Fibroblast of lung (primary cell): ENCODE measurements at regions not wholly inside any gene's neighbourhood (a gene's known extent, or its start where the extent isn't known, plus 50 kb on each side); places are given as distances from the start of the nearest gene placed in this dataset.
A peak's percentile ranks its signal among the peaks of the same experiment; 100 is the strongest.

Experiments used
- DNase-seq, 2 donors: peaks; one replicate each; pipeline versions ENCODE4 v3.0.0 to v3.0.0-alpha.2; 2010; ENCODE audit warnings: low read depth in 2 of 2
- H2AFZ ChIP-seq: 2 replicates; pipeline ENCODE4 v1.5.1; 2012; ENCODE audit warnings: low read length, control low read depth, inconsistent platforms
- H3K27ac ChIP-seq: 2 replicates; pipeline ENCODE4 v1.5.1; 2011; ENCODE audit warnings: low read length, control low read depth; ENCODE audit not compliant: insufficient read depth
- H3K27me3 ChIP-seq: 2 replicates; pipeline ENCODE4 v1.5.1; 2011; ENCODE audit warnings: mild to moderate bottlenecking, low read length; ENCODE audit not compliant: control insufficient read depth, insufficient read depth
- H3K36me3 ChIP-seq: 2 replicates; pipeline ENCODE4 v1.5.1; 2011; ENCODE audit warnings: low read length; ENCODE audit not compliant: control insufficient read depth, insufficient read depth
- H3K4me1 ChIP-seq: 2 replicates; pipeline ENCODE4 v1.5.1; 2011; ENCODE audit warnings: low read length; ENCODE audit not compliant: control insufficient read depth, insufficient read depth; ENCODE audit errors: extremely low read depth
- H3K4me2 ChIP-seq: 2 replicates; pipeline ENCODE4 v1.5.1; 2011; ENCODE audit warnings: low read length, control low read depth; ENCODE audit not compliant: insufficient read depth; ENCODE audit errors: extremely low read depth
- H3K4me3 ChIP-seq, 4 experiments: fragments of 200-600 bp in 1 of 4; sonication (generic) in 1 of 4; replicated peaks in 1 of 4; 2 replicates each; pipeline ENCODE4 v1.5.1; 2011 to 2016; ENCODE audit warnings: low read length in 4 of 4, low read depth in 3 of 4, mild to moderate bottlenecking in 3 of 4, control low read depth in 2 of 4, inconsistent platforms in 1 of 4, mixed read lengths in 1 of 4; ENCODE audit not compliant: insufficient read depth in 1 of 4; ENCODE audit errors: control extremely low read depth in 1 of 4
- H3K79me2 ChIP-seq: 2 replicates; pipeline ENCODE4 v1.5.1; 2012; ENCODE audit warnings: mild to moderate bottlenecking, low read length, inconsistent platforms; ENCODE audit not compliant: control insufficient read depth, insufficient read depth
- H3K9ac ChIP-seq: 2 replicates; pipeline ENCODE4 v1.5.1; 2011; ENCODE audit warnings: mild to moderate bottlenecking, low read length, control low read depth; ENCODE audit not compliant: insufficient read depth
- H3K9me3 ChIP-seq: 2 replicates; pipeline ENCODE4 v1.5.1; 2012; ENCODE audit warnings: low read depth, low read length; ENCODE audit not compliant: control insufficient read depth, insufficient read depth
- H4K20me1 ChIP-seq: 2 replicates; pipeline ENCODE4 v1.5.1; 2011; ENCODE audit warnings: low read length; ENCODE audit not compliant: control insufficient read depth, insufficient read depth; ENCODE audit errors: extremely low read depth
- CTCF ChIP-seq, 2 donors: IDR thresholded peaks in 1 of 2; conservative IDR thresholded peaks in 1 of 2; 1 replicate in 1 of 2; 2 replicates in 1 of 2; pipeline ENCODE4 v1.5.1; 2011 to 2012; ENCODE audit warnings: low read length in 2 of 2, control low read depth in 1 of 2, inconsistent platforms in 1 of 2, low read depth in 1 of 2, mild to moderate bottlenecking in 1 of 2
- EZH2 ChIP-seq: IDR thresholded peaks from 2 replicates; pipeline ENCODE4 v1.5.1; 2012; ENCODE audit warnings: low read length, control low read depth, mild to moderate bottlenecking; ENCODE audit errors: missing control alignments

GRCh38 chrX:42097486-42097885 is 174.1 kb upstream of the CASK start:
- no peaks in the 10 kb centered on the region for H3K4me1 ChIP-seq
- H3K36me3 ChIP-seq = no peaks in the 10 kb centered on the region
- no peaks in the 10 kb centered on the region for H3K27me3 ChIP-seq
- H3K4me2 ChIP-seq = no peak overlapping the region
- H3K9me3 ChIP-seq = no peaks in the 10 kb centered on the region
- H3K27ac ChIP-seq = no peak overlapping the region
- H3K79me2 ChIP-seq = no peaks in the 10 kb centered on the region
- no peak overlapping the region for H3K4me3 ChIP-seq
- H4K20me1 ChIP-seq = no peaks in the 10 kb centered on the region
- H2AFZ ChIP-seq = no peak overlapping the region
- TF ChIP-seq CTCF (conservative IDR thresholded peaks at IDR 0.05 in 1 of 2, IDR thresholded peaks at IDR 0.05 in 1 of 2; ENCODE audit: low read depth in 1 of 2, low read length in 2 of 2) (no peak), EZH2 (no peak)
- no peak for DNase-seq
- H3K9ac ChIP-seq = no peak overlapping the region

GRCh38 chrX:42096265-42096920 is 173.0 kb upstream of the CASK start:
- H3K27me3 ChIP-seq = no peaks in the 10 kb centered on the region
- DNase-seq = peak; percentile 92 to 97
- no peak overlapping the region for H2AFZ ChIP-seq
- H3K36me3 ChIP-seq = no peaks in the 10 kb centered on the region
- no peaks in the 10 kb centered on the region for H3K9me3 ChIP-seq
- H3K4me1 ChIP-seq = no peaks in the 10 kb centered on the region
- no peaks in the 10 kb centered on the region for H3K79me2 ChIP-seq
- no peak overlapping the region for H3K9ac ChIP-seq
- H3K4me2 ChIP-seq = no peak overlapping the region
- H3K4me3 ChIP-seq = no peak overlapping the region
- H3K27ac ChIP-seq = peak overlapping the region; percentile 73
- no peaks in the 10 kb centered on the region for H4K20me1 ChIP-seq
- TF ChIP-seq CTCF (conservative IDR thresholded peaks at IDR 0.05 in 1 of 2, IDR thresholded peaks at IDR 0.05 in 1 of 2; ENCODE audit: low read depth in 1 of 2, low read length in 2 of 2) (no peak), EZH2 (no peak)

- no peaks in the 10 kb centered on the region for H3K36me3 ChIP-seq
- H3K9ac ChIP-seq = no peak overlapping the region
- peak overlapping the region; percentile 34 for H3K27ac ChIP-seq
- H3K4me3 ChIP-seq = no peak overlapping the region
- H2AFZ ChIP-seq = no peak overlapping the region
- H3K4me2 ChIP-seq = no peak overlapping the region
- no peaks in the 10 kb centered on the region for H3K79me2 ChIP-seq
- H3K27me3 ChIP-seq = no peaks in the 10 kb centered on the region
- no peaks in the 10 kb centered on the region for H4K20me1 ChIP-seq
- no peak for TF ChIP-seq CTCF (conservative IDR thresholded peaks at IDR 0.05 in 1 of 2, IDR thresholded peaks at IDR 0.05 in 1 of 2; ENCODE audit: low read depth in 1 of 2, low read length in 2 of 2)
- no peak for TF ChIP-seq EZH2
- H3K9me3 ChIP-seq = no peaks in the 10 kb centered on the region
- peak in 1 of 2 donors; percentile 26 for DNase-seq
- no peaks in the 10 kb centered on the region for H3K4me1 ChIP-seq
Measured at GRCh38 chrX:42094218-42094617, 170.9 kb upstream of the CASK start.
